ENCODE measurements at regions not wholly inside any gene's neighbourhood (a gene's known extent, or its start where the extent isn't known, plus 50 kb on each side); places are given as distances from the start of the nearest gene placed in this dataset.
A peak's percentile ranks its signal among the peaks of the same experiment; 100 is the strongest.

GRCh38 chr2:215680605-215681598 is 245.0 kb upstream of the FN1 start (continued):
- peak; percentile 43; the same call in 1 of the 2 replicates for TF ChIP-seq ZHX1 (CRISPR knock-in tag; IDR thresholded peaks at IDR 0.05; ENCODE audit: low read depth)
- TF ChIP-seq ZBTB37 (CRISPR knock-in tag; IDR thresholded peaks at IDR 0.05), result peak; percentile 100
- no peak for TF ChIP-seq ZNF776 (CRISPR knock-in tag; IDR thresholded peaks at IDR 0.05)
- no peak; the same call in 1 of the 2 replicates for TF ChIP-seq AHR (CRISPR knock-in tag; IDR thresholded peaks at IDR 0.05)
- 0 out of 2 replicates have a peak, but pooled peaks have one; percentile 43 for TF ChIP-seq HINFP (CRISPR knock-in tag; IDR thresholded peaks at IDR 0.05; ENCODE audit: low read depth)
- peak; percentile 81 for TF ChIP-seq THAP11 (CRISPR knock-in tag; IDR thresholded peaks at IDR 0.05)
- no peak for TF ChIP-seq ZNF75D (CRISPR knock-in tag; IDR thresholded peaks at IDR 0.05; ENCODE audit: borderline replicate concordance)
- TF ChIP-seq ZNF512B (CRISPR knock-in tag; IDR thresholded peaks at IDR 0.05; ENCODE audit: borderline replicate concordance), result no peak
- TF ChIP-seq DPF2 (CRISPR knock-in tag; IDR thresholded peaks at IDR 0.05; ENCODE audit: borderline replicate concordance, low read depth), result peak; percentile 97
- TF ChIP-seq ATM (IDR thresholded peaks at IDR 0.05; ENCODE audit: borderline replicate concordance), result no peak
- TF ChIP-seq RFX3 (CRISPR knock-in tag; IDR thresholded peaks at IDR 0.05), result 0 out of 2 replicates have a peak, but pooled peaks have one; percentile 25
- peak; percentile 99; the same call in 1 of the 2 replicates for TF ChIP-seq TFE3 (CRISPR knock-in tag; IDR thresholded peaks at IDR 0.05)
- TF ChIP-seq ZNF775 (CRISPR knock-in tag; IDR thresholded peaks at IDR 0.05; ENCODE audit: borderline replicate concordance), result peak; percentile 14; the same call in 1 of the 2 replicates
- TF ChIP-seq ATF3 (CRISPR knock-in tag; IDR thresholded peaks at IDR 0.05), result peak; percentile 87

Measured in HepG2 (cell line).